ENCODE measurements at regions not wholly inside any gene's neighbourhood (a gene's known extent, or its start where the extent isn't known, plus 50 kb on each side); places are given as distances from the start of the nearest gene placed in this dataset.

DNA sequence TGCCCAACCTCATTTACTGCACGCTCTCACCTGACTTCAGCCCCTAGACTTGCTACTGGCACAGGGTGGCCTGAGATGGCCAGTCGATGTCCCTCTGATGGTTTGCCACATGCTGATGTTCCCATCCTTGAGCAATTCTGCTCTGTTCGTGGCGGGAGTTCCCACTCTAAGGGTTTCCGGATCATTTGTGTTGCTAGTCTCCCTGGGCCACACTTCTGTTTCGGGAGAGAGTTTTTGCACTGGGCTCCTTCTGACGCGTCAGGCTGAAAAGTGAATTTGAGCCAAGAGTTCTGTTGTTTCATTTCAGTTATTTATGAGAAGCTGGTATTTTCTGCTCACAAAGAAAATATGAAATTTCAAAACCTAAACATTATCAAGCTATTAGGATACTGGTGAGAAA lies 597.7 kb downstream of the BNC2 start:
- Histone ChIP-seq H3K27me3 (ENCODE audit: control insufficient read depth, low read length) (no peaks in the 10 kb centered on the region), H3K4me3 (ENCODE audit: low read length) (no peak overlapping the region), H4K20me1 (ENCODE audit: control insufficient read depth, insufficient read depth, low read depth, low read length) (no peaks in the 10 kb centered on the region), H3K27ac (ENCODE audit: low read depth, low read length) (no peak overlapping the region), H3K79me2 (ENCODE audit: control insufficient read depth, low read length) (no peaks in the 10 kb centered on the region), H3K4me2 (ENCODE audit: low read length) (no peak overlapping the region), H3K9me2 (replicated peaks; ENCODE audit: control insufficient read depth, low read length) (no peaks in the 10 kb centered on the region), H3K9me3 (ENCODE audit: control insufficient read depth, insufficient read depth, low read length) (no peaks in the 10 kb centered on the region), H3K4me1 (ENCODE audit: control insufficient read depth, low read length) (no peaks in the 10 kb centered on the region), H3K36me3 (ENCODE audit: control insufficient read depth, low read length) (no peaks in the 10 kb centered on the region), H3F3A (ENCODE audit: control insufficient read depth, insufficient read depth) (no peaks in the 10 kb centered on the region)
- no peak for TF ChIP-seq EZH2phosphoT487 (IDR thresholded peaks at IDR 0.05; ENCODE audit: borderline replicate concordance, low read length)
- TF ChIP-seq, protein P1, sequence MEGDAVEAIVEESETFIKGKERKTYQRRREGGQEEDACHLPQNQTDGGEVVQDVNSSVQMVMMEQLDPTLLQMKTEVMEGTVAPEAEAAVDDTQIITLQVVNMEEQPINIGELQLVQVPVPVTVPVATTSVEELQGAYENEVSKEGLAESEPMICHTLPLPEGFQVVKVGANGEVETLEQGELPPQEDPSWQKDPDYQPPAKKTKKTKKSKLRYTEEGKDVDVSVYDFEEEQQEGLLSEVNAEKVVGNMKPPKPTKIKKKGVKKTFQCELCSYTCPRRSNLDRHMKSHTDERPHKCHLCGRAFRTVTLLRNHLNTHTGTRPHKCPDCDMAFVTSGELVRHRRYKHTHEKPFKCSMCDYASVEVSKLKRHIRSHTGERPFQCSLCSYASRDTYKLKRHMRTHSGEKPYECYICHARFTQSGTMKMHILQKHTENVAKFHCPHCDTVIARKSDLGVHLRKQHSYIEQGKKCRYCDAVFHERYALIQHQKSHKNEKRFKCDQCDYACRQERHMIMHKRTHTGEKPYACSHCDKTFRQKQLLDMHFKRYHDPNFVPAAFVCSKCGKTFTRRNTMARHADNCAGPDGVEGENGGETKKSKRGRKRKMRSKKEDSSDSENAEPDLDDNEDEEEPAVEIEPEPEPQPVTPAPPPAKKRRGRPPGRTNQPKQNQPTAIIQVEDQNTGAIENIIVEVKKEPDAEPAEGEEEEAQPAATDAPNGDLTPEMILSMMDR (IDR thresholded peaks at IDR 0.05; ENCODE audit: low read depth, low read length, poor library complexity, severe bottlenecking), result no peak

DNA sequence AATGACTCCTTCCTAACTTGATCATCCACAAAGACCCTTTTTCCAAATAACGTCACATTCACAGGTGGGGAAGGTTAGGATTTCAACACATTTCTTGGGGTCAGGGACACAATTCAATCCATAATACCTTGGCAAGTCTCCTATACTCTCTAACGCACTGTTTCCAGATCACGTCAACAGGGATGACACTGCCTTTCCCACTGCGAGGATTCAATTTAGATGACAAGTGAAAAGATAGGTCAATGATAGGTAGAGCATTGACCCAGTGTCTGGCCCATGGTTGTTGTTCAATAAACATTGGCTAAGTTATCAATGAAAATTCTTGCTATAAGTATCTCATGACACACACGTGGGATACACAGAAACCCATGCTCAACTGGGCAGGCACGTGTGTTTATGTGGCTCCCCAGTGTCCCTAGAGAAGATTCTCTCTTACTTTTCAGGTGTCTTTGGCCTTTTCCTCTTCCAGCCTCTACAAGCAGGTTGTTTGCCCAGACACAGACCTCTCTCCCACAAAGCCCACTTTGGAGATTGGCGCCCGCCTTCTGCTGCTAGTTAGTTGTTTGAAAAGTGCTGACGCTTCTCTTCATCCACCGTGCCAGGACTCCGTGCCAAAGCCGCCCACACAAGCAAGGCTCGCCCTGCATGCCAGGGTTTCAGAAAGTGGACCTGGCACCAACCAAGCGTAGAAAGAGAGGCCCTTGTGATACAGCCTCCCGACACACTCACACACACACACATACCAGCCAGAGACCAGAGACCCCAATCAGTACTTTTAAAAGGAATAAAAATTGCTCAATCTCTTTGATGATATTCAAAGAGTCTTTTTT lies 594.5 kb downstream of the BNC2 start:
- no peak overlapping the region for H3K4me2 ChIP-seq (ENCODE audit: low read length)
- H3K27me3 ChIP-seq (ENCODE audit: control insufficient read depth, low read length), result no peaks in the 10 kb centered on the region
- TF ChIP-seq, protein P1 (IDR thresholded peaks at IDR 0.05; ENCODE audit: low read depth, low read length, poor library complexity, severe bottlenecking), result no peak
- TF ChIP-seq EZH2phosphoT487 (IDR thresholded peaks at IDR 0.05; ENCODE audit: borderline replicate concordance, low read length), result no peak
- H4K20me1 ChIP-seq (ENCODE audit: control insufficient read depth, insufficient read depth, low read depth, low read length), result no peaks in the 10 kb centered on the region
- no peaks in the 10 kb centered on the region for H3K9me3 ChIP-seq (ENCODE audit: control insufficient read depth, insufficient read depth, low read length)
- no peaks in the 10 kb centered on the region for H3K9me2 ChIP-seq (replicated peaks; ENCODE audit: control insufficient read depth, low read length)
- H3K79me2 ChIP-seq (ENCODE audit: control insufficient read depth, low read length), result no peaks in the 10 kb centered on the region
- H3K4me3 ChIP-seq (ENCODE audit: low read length), result no peak overlapping the region
- no peaks in the 10 kb centered on the region for H3K36me3 ChIP-seq (ENCODE audit: control insufficient read depth, low read length)
- H3K4me1 ChIP-seq (ENCODE audit: control insufficient read depth, low read length), result no peaks in the 10 kb centered on the region
- no peaks in the 10 kb centered on the region for H3F3A ChIP-seq (ENCODE audit: control insufficient read depth, insufficient read depth)
- H3K27ac ChIP-seq (ENCODE audit: low read depth, low read length), result no peak overlapping the region

DNA sequence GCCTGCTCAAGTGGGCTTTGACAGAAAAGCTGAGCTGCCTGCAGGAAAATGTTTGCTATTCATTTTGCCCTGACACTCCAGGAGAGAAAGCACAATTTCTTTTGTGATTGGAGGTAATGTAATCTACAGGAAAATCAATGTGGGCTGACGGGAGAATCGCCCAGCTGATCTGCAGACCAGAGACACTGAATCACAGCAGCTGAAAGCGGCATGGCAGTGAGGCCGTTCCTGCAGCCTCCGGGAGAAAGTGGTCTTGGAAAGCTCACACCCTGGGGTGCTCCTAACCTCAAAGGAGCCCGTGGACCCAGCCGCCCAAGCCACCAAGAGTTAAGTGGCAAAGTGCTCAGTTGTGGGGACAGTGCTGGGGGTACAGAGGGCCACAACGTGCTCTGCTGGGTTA lies 593.6 kb downstream of the BNC2 start:
- Histone ChIP-seq H3K27me3 (ENCODE audit: control insufficient read depth, low read length) (no peaks in the 10 kb centered on the region), H3K79me2 (ENCODE audit: control insufficient read depth, low read length) (no peaks in the 10 kb centered on the region), H3K4me2 (ENCODE audit: low read length) (no peak overlapping the region), H3K9me3 (ENCODE audit: control insufficient read depth, insufficient read depth, low read length) (no peaks in the 10 kb centered on the region), H3K36me3 (ENCODE audit: control insufficient read depth, low read length) (no peaks in the 10 kb centered on the region), H3K9me2 (replicated peaks; ENCODE audit: control insufficient read depth, low read length) (no peaks in the 10 kb centered on the region), H3F3A (ENCODE audit: control insufficient read depth, insufficient read depth) (no peaks in the 10 kb centered on the region), H3K4me3 (ENCODE audit: low read length) (no peak overlapping the region), H3K4me1 (ENCODE audit: control insufficient read depth, low read length) (no peaks in the 10 kb centered on the region), H3K27ac (ENCODE audit: low read depth, low read length) (no peak overlapping the region), H4K20me1 (ENCODE audit: control insufficient read depth, insufficient read depth, low read depth, low read length) (no peaks in the 10 kb centered on the region)
- TF ChIP-seq EZH2phosphoT487 (IDR thresholded peaks at IDR 0.05; ENCODE audit: borderline replicate concordance, low read length), result no peak
- TF ChIP-seq, protein P1 (IDR thresholded peaks at IDR 0.05; ENCODE audit: low read depth, low read length, poor library complexity, severe bottlenecking), result no peak
